ENCODE measurements at regions not wholly inside any gene's neighbourhood (a gene's known extent, or its start where the extent isn't known, plus 50 kb on each side); places are given as distances from the start of the nearest gene placed in this dataset.

DNA sequence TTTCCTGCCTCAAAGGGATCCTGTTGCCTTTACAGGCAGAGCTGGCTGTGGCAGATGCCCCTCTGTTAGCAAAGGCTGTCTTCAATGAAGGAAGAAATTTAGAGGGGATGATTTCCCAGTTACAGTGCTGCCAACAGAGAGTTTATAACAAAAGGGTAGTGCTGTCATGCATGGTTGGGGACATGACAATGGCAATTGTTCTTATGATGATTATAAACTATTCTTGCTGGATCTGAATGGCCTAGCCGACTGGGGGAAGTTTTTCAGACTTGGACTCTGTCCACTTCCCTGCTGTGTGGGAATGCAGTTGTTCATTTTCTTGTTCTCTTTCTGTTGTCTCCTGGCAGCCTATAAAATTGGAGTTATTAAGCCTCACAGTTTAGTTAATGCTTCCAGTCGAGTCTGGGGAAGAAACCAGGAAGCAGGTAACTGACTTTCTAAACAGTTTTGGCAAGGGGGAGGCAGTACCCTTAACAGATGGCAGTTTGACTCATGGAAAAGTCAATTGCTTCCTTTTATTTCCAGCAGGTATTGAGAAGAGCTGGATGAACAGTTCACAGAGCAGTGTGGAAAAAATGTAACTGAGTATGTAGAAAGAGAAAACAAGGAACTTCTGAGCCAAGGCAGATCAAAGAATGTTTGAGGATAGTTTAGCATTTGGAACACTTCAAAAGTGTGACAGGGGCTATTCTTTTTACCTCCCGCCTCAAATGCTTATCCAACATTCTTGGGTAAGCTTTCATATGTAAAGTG is 582.6 kb downstream of the RAPGEF2 start:
- TF ChIP-seq, protein P1, sequence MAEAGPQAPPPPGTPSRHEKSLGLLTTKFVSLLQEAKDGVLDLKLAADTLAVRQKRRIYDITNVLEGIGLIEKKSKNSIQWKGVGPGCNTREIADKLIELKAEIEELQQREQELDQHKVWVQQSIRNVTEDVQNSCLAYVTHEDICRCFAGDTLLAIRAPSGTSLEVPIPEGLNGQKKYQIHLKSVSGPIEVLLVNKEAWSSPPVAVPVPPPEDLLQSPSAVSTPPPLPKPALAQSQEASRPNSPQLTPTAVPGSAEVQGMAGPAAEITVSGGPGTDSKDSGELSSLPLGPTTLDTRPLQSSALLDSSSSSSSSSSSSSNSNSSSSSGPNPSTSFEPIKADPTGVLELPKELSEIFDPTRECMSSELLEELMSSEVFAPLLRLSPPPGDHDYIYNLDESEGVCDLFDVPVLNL (CRISPR knock-in tag; IDR thresholded peaks at IDR 0.05; ENCODE audit: borderline replicate concordance, low read depth): no peak
- TF ChIP-seq, protein P2, sequence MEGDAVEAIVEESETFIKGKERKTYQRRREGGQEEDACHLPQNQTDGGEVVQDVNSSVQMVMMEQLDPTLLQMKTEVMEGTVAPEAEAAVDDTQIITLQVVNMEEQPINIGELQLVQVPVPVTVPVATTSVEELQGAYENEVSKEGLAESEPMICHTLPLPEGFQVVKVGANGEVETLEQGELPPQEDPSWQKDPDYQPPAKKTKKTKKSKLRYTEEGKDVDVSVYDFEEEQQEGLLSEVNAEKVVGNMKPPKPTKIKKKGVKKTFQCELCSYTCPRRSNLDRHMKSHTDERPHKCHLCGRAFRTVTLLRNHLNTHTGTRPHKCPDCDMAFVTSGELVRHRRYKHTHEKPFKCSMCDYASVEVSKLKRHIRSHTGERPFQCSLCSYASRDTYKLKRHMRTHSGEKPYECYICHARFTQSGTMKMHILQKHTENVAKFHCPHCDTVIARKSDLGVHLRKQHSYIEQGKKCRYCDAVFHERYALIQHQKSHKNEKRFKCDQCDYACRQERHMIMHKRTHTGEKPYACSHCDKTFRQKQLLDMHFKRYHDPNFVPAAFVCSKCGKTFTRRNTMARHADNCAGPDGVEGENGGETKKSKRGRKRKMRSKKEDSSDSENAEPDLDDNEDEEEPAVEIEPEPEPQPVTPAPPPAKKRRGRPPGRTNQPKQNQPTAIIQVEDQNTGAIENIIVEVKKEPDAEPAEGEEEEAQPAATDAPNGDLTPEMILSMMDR (IDR thresholded peaks at IDR 0.05): no peak
- TF ChIP-seq, protein P3, sequence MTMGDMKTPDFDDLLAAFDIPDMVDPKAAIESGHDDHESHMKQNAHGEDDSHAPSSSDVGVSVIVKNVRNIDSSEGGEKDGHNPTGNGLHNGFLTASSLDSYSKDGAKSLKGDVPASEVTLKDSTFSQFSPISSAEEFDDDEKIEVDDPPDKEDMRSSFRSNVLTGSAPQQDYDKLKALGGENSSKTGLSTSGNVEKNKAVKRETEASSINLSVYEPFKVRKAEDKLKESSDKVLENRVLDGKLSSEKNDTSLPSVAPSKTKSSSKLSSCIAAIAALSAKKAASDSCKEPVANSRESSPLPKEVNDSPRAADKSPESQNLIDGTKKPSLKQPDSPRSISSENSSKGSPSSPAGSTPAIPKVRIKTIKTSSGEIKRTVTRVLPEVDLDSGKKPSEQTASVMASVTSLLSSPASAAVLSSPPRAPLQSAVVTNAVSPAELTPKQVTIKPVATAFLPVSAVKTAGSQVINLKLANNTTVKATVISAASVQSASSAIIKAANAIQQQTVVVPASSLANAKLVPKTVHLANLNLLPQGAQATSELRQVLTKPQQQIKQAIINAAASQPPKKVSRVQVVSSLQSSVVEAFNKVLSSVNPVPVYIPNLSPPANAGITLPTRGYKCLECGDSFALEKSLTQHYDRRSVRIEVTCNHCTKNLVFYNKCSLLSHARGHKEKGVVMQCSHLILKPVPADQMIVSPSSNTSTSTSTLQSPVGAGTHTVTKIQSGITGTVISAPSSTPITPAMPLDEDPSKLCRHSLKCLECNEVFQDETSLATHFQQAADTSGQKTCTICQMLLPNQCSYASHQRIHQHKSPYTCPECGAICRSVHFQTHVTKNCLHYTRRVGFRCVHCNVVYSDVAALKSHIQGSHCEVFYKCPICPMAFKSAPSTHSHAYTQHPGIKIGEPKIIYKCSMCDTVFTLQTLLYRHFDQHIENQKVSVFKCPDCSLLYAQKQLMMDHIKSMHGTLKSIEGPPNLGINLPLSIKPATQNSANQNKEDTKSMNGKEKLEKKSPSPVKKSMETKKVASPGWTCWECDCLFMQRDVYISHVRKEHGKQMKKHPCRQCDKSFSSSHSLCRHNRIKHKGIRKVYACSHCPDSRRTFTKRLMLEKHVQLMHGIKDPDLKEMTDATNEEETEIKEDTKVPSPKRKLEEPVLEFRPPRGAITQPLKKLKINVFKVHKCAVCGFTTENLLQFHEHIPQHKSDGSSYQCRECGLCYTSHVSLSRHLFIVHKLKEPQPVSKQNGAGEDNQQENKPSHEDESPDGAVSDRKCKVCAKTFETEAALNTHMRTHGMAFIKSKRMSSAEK (CRISPR knock-in tag; IDR thresholded peaks at IDR 0.05; ENCODE audit: borderline replicate concordance): no peak
- TF ChIP-seq TEAD4 (CRISPR knock-in tag; IDR thresholded peaks at IDR 0.05): no peak

Data from WTC11 (cell line).